Thoracic aorta (tissue), 2 donors: ENCODE measurements at regions not wholly inside any gene's neighbourhood (a gene's known extent, or its start where the extent isn't known, plus 50 kb on each side); places are given as distances from the start of the nearest gene placed in this dataset.

Experiments
- ATAC-seq: fragments of 150-250 bp; one replicate; pipeline ENCODE4 v1.8.0; 2017; ENCODE audit warnings: low read depth; ENCODE audit not compliant: insufficient number of reproducible peaks, low FRiP score
- DNase-seq: peaks from one replicate; pipeline ENCODE4 v3.0.0-alpha.2; 2020; ENCODE audit warnings: low spot score
- H3K27ac ChIP-seq, 2 donors: fragments of 200-600 bp; sonication (generic); 1 replicate in 1 of 2; 2 replicates in 1 of 2; pipeline ENCODE4 v1.5.1; 2016; ENCODE audit warnings: mild to moderate bottlenecking in 2 of 2, moderate library complexity in 2 of 2
- H3K27me3 ChIP-seq: fragments of 200-600 bp; sonication (generic); replicated peaks from 2 replicates; pipeline ENCODE4 v1.6.0; 2016; ENCODE audit warnings: mild to moderate bottlenecking; ENCODE audit not compliant: insufficient read depth
- H3K36me3 ChIP-seq: fragments of 200-600 bp; sonication (generic); one replicate; pipeline ENCODE4 v1.5.1; 2016
- H3K4me1 ChIP-seq, 2 donors: fragments of 200-600 bp; sonication (generic); 1 replicate in 1 of 2; 2 replicates in 1 of 2; pipeline versions ENCODE4 v1.5.1 to v1.6.0; 2016; ENCODE audit warnings: low read depth in 2 of 2, mild to moderate bottlenecking in 1 of 2; ENCODE audit not compliant: control insufficient read depth in 1 of 2
- H3K4me3 ChIP-seq: fragments of 200-600 bp; sonication (generic); 2 replicates; pipeline ENCODE4 v1.5.1; 2016; ENCODE audit warnings: mild to moderate bottlenecking
- H3K9me3 ChIP-seq: fragments of 200-600 bp; sonication (generic); 2 replicates; pipeline ENCODE4 v1.5.1; 2016
- TF ChIP-seq, protein P1 (sequence below): fragments of 200-600 bp; sonication (generic); IDR thresholded peaks from one replicate; pipeline ENCODE4 v1.5.1; 2019; ENCODE audit warnings: antibody characterized with exemption

DNA sequence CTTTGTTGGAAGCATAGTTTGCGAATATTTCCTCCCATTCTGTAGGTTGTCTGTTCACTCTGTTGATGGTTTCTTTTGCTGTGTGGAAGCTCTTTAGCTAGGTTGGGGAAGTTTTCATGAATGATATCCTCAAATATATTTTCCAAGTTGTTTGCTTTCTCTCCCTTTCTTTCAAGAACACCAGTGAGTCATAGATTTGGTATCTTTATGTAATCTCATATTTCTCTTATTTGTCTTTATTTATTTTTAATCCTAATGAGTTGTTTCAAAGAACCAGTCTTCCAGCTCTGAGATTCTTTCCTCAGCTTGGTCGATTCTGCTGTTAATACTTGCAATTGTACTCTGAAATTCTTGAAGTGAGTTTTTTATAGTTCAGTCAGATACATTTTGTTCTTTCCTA is 628.0 kb upstream of the ID4 start:
- H3K9me3 ChIP-seq, result no peaks in the 10 kb centered on the region
- ATAC-seq, result no peak
- TF ChIP-seq, protein P1, sequence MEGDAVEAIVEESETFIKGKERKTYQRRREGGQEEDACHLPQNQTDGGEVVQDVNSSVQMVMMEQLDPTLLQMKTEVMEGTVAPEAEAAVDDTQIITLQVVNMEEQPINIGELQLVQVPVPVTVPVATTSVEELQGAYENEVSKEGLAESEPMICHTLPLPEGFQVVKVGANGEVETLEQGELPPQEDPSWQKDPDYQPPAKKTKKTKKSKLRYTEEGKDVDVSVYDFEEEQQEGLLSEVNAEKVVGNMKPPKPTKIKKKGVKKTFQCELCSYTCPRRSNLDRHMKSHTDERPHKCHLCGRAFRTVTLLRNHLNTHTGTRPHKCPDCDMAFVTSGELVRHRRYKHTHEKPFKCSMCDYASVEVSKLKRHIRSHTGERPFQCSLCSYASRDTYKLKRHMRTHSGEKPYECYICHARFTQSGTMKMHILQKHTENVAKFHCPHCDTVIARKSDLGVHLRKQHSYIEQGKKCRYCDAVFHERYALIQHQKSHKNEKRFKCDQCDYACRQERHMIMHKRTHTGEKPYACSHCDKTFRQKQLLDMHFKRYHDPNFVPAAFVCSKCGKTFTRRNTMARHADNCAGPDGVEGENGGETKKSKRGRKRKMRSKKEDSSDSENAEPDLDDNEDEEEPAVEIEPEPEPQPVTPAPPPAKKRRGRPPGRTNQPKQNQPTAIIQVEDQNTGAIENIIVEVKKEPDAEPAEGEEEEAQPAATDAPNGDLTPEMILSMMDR, result no peak

DNA sequence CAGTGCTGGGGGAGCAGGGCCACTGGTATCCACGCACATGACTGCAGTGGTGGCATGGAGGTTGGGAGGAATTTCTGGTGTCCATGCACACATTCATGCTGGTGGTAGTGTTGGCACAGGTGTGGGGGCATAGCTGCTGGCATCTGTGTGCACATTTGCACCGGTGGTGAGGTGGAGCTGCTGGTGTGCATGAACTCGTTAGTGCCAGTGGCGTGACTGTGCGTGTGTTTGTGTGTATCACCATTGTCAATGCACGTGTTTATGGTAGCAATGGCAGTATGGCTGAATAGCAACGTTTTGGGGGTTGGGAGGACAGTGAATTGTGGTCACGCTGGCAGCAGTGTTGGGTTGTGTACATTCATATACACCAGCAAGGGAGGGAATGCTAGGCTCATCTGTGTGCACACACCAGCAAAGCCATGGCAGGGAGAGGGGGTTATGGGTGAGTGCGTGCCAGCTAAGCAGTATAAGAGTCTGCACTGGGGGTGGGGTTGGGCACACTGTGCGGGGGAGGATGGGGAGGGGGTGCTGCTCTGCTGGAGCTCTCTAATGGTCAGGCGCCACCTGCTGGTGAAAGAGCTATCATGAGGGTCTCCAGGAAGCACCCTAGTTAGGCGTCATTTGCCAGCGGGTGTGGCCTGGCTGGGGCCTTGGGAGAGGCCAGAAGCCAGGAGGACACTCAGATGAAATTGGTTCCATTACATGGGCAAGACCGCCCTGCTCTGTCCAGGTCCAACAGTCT is 626.1 kb upstream of the ID4 start:
- no peak for DNase-seq
- no peak for ATAC-seq
- no peaks in the 10 kb centered on the region for H3K9me3 ChIP-seq

More for the DNA sequence above, 628.0 kb upstream of the ID4 start:
- H3K36me3 ChIP-seq, result no peaks in the 10 kb centered on the region
- no peaks in the 10 kb centered on the region for H3K27me3 ChIP-seq
- H3K4me3 ChIP-seq, result no peak overlapping the region
- H3K27ac ChIP-seq, result no peak overlapping the region
- DNase-seq, result no peak
- H3K4me1 ChIP-seq, result no peaks in the 10 kb centered on the region

DNA sequence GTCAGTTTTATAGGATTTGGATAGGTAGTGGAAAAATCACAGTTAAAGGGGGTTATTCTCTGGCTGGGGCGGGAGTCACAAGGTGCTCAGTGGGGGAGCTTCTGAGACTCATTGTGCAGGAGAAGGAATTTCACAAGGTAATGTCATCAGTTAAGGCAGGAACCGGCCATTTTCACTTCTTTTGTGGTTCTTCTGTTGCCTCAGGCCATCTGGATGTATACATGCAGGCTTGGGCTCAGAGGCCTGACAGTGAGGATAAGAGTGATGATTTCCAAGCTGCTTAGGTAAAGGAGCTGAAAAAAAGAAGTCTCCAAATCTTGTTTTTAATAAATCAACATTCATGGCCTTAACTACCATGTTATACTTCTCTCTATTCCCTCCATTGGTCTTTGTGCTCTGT is 622.9 kb upstream of the ID4 start:
- Histone ChIP-seq H3K27me3 (no peaks in the 10 kb centered on the region), H3K4me1 (no peaks in the 10 kb centered on the region), H3K4me3 (no peak overlapping the region), H3K27ac (no peak overlapping the region), H3K36me3 (no peaks in the 10 kb centered on the region), H3K9me3 (no peaks in the 10 kb centered on the region)
- ATAC-seq (no peak), DNase-seq (no peak)
- TF ChIP-seq, protein P1, result no peak

More for the DNA sequence above, 626.1 kb upstream of the ID4 start:
- no peaks in the 10 kb centered on the region for H3K4me1 ChIP-seq
- no peak overlapping the region for H3K4me3 ChIP-seq
- no peak overlapping the region for H3K27ac ChIP-seq
- no peaks in the 10 kb centered on the region for H3K27me3 ChIP-seq
- TF ChIP-seq, protein P1, result peak; percentile 7
- no peaks in the 10 kb centered on the region for H3K36me3 ChIP-seq

DNA sequence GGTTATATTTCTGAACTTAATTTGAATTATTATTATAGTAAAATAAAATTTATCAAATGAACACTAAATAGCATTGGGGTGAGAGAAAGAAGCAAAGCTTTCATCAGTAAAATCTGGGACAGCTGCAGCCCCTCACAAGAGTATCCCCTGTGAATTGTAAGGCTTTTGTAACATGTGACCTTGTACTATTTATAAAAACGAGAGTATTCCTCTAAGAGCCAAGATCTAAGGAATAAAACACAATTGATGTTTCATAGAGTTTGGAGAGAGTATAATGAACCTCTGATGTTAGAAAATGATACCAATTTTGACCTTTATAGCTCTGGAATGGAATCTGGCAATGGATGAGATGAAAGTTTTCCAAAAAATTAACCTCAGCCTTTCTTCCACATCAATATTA is 617.2 kb upstream of the ID4 start:
- ATAC-seq, result no peak
- DNase-seq, result no peak
- Histone ChIP-seq H3K27me3 (no peaks in the 10 kb centered on the region), H3K9me3 (no peaks in the 10 kb centered on the region), H3K4me1 (no peaks in the 10 kb centered on the region), H3K36me3 (no peaks in the 10 kb centered on the region), H3K27ac (no peak overlapping the region), H3K4me3 (no peak overlapping the region)
- TF ChIP-seq, protein P1, result no peak

DNA sequence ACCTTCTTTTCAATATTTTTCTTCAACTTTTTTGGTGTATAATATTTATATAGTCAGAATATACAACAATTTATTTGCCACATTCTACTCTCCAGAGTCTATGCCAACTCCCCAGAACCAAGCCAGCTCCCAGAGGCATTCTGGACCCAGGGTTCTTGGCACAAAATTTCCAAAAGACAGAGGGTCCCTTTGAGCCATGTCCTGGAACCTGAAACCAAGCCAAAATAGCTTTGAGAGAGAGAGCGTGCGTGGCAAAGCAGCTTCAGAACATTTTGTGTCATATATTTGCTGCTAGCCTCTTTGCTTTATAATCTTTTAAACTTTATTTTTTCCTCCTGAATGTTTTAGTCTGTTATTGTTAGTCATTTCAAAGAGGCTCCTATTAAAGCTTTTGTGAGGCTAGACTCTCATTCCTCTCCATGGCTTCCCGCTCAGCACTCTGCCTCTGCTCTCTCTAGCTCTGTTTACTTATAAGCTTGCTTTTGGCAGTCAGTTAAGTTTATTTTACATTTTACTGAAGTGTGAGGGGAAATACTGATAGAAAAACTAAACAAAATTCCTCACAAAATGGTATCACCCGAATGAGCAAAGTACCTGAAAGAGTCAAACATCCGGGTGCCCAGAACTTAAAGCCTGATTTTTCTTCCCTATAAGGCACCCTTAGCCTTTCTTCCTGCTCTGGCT is 605.1 kb upstream of the ID4 start:
- no peak for DNase-seq
- no peak for ATAC-seq
- peak overlapping the region; percentile 34 to 64 for H3K27ac ChIP-seq
- peaks cover 0 to 8% of the 10 kb centered on the region in 2 donors for H3K4me1 ChIP-seq
- peak overlapping the region; percentile 37 for H3K4me3 ChIP-seq
- H3K36me3 ChIP-seq, result no peaks in the 10 kb centered on the region
- H3K27me3 ChIP-seq, result no peaks in the 10 kb centered on the region
- H3K9me3 ChIP-seq, result peaks cover 2% of the 10 kb centered on the region
- TF ChIP-seq, protein P1, result no peak
